GM21786 (cell line): ENCODE measurements at regions not wholly inside any gene's neighbourhood (a gene's known extent, or its start where the extent isn't known, plus 50 kb on each side); places are given as distances from the start of the nearest gene placed in this dataset.
"Not testable (repeated sequence)": the region's sequence is repeated elsewhere in the genome, so short reads cannot be mapped to it uniquely, and the experiment has no call there.

Experiments used
- ATAC-seq: cut with Tn5 transposase; IDR thresholded peaks from one replicate; pipeline ENCODE4 v1.9.1; 2021; ENCODE audit not compliant: unreplicated experiment

DNA sequence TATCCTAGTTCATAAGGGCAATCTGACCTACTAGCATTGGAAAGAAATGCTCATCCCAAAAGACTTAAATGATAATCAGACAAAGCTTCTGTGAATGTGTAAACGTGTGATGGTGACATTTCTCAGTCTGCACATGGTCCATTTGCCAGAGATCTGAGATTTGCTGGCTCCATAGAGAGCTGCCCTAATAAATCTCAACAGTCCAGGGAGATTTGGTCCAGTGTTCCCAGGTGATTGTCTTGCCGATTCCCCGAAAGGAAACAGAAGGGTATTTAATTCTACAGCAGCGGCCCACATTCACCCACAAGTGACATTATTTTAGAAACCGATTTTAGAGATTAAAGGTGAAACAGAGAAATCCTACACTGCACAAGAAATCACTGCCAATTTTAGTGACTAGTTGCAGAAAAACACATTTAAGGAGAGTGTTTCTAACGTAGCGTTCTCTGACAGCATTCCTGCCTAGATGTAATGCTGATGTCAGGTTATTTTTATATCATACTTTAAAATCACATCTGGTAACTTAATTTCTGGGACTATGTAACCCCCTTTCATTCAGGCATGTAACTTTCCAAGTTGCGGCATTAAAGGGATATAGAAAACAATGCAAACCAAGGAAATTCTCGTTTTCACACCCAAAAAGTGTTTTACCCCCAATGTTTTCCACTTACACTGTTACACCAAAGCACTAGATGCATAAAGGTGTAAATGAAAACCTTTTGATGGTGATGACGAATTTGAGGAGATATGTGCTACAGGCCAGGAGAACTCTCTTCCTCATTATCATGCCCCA, 231.9 kb upstream of the FN1 start:
- no peak for ATAC-seq

DNA sequence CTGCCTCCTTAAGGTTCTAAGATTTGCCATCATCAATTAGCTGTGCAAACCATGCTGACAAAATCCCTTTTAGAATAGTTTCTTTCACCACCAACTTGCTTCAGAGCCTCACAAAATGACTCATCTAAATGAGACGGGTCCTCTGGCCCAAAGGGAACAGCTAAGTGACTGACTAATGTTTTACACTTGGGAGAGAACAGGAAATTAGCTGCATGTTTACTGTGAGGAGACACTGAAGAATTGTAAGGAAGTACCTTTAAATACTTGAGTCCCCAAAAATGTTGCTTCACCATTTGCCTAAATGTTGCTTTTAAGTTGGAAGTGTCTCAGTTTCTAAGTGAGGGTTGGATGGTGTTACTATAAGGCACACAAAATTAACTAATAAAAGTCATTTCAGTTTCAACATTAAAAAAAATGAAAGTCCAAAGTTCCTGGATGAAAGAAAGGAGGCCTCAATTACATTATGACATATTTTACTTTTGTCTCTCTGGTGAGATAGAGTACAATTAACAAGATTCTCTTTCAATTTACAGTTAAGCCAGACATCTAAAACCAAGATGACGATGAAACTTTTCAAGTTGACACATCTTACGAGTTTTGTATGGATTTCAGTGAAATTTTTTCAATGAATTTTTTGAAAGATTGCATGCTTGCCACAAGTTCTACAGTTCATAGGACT, 229.1 kb upstream of the FN1 start:
- peak; percentile 91 for ATAC-seq

DNA sequence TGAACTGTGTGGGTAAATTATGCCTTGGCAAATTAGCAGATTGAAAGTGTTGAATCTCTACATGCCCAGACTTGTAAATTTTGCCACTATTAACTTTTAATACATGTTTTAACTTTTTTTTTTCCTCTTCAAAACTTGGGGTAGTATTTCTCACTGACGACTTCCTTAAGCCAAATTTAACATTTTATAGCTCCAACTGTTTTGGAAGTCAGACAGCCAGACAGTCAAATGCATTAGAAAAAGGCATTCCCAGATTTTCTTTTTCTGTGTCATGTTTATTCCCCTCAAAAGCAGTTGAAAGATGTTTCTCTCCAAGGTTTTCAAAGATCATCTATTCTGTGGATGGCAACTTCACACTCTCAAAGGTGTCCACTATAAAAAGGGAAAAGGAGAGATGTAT, 226.8 kb upstream of the FN1 start:
- ATAC-seq, result no peak

DNA sequence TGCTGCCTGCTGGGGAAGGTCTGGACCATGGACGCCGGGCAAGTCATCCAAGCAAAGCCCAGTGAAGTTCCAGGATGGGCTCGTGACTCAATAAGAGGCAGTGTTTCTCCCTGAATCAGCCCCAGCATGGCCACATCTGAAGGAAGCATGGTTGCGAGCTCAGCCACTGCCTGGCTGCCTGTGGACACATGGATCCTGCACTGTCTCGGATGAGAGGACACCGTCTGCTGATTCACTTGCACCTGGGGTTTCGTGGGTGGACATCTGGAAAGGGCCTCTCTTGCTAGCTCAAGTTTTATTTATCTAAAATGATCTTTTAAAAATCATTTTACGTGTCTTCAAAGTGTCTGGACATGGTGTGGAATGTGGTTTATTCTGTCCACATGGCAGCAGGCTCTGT, 224.8 kb upstream of the FN1 start:
- ATAC-seq, result no peak

DNA sequence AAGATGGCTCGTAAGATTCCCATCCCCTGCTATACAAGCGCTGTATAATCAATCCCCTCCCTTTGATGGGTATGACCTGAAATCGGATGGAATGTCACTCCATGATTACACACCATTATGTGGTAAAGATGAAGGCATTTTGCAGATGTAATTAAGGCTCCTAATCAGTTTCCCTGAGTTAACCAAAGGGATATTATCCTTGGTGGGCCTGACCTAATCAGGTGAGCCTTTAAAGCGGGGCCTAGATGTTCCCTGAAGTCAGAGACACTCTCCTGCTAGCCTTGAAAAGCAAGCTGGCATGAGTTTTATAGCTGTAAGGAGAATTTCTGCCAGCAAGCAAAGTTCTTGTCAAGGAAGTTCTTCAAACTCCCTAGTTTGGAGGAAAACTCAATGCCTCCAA, 223.8 kb upstream of the FN1 start:
- no peak for ATAC-seq

DNA sequence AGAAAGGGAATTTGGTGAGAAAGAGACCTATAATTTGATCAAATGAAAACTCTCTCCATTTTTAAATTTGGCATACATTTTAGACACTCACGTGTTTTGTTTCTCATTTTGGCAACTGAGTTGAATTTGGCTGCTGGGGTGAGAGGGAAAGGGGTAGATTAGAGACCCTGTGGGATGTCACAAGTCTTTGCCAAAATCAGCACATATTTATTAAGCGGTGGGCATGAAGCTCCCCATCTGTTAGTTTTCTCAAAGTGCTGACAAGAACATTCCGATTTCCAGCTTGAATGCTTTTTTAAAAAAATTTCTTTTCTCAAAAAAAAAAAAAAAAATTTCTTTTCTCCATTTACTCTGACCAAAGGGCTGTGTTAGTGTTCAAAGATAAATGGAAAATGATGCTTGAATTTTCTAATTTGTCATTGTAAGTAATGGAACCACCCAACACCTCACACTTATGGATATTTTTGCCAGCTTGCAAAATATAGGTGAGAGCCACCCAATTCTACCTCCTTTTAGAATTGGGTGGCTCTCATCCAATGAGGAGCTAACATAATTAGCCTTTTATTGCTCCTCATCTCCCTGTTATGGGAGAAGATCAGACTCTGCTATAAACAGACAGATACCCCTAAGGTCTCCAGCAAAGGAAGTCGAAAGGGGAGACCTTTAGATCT, 222.9 kb upstream of the FN1 start:
- ATAC-seq, result no peak

DNA sequence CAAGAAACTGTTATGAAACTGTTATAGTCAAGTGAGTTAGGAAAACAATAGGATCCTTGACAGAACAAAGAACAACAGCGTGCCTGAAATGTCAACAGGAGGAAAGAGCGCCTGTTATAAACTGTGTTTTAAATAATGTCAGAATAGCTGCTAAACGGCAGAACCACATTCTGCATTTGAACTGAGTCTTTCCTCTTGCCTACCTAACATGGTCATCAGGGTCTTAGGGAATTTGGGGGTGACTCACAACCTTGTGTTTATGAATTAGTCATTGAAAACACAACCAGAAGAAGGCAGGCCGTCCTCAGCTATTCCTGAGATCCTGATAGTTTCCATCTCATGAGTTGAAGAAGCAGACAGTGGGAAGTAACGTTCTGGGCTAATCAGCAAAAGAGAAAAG, 222.0 kb upstream of the FN1 start:
- no peak for ATAC-seq

DNA sequence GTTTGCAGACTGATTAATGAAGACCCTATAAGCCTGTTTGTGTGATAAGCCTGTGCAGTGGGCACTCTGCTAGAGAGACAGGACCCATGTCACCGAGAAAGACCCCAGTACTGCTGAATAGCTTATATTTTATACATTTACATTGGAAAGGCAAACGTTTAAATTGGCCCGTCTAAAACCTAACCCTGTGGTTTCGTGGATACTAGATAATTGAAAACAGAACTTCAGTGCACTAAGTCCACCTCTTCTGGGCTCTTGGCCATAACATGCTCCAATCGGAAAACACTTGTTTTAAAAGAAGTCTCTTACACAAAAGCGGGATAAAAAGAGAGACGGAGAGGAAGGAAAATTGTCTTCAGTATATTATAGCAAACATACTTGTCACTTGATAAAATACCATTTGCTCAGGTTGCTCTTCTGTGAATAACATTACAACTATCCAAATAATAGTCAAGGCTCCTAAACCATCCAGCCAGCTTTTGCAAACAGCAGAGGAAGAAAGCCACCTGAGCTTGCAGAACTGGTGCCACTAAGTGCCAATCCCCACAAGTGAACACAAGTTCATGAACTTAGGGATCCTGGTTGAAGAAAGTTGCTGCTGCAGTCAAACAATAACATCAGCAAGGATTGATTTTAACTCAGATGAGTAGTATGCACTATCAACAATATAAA, 218.4 kb upstream of the FN1 start:
- ATAC-seq, result no peak

DNA sequence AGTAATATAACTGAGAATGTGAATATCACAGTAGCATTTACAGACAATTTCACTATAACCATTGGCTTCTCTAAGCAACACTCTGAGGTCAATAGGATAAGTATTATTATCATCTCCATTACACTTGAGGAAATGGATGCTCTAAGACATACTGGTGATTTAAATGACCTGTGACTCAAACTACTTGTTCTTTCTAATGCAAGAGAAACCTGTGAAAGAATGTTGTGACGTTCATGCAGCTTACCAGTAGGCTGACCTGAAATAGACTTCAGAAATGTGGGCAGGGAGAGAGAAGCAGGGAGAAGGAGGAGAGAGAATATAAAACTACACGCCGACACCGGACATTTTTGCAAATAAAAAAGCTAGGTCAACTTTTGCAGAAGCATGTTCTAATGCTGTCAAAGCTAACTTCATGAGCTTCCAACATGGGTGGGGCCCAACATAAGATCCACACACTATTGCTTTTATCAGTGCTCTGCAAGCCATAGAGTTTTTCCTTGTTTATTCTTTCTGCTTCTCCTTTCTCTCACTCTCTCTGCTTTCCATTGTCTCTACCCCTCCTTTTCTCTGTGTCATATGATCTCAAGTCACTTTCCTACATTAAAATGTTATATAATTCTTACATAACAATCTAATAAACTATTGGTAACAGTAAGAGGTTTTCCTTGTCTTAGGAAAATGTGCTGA, 217.6 kb upstream of the FN1 start:
- ATAC-seq, result no peak

DNA sequence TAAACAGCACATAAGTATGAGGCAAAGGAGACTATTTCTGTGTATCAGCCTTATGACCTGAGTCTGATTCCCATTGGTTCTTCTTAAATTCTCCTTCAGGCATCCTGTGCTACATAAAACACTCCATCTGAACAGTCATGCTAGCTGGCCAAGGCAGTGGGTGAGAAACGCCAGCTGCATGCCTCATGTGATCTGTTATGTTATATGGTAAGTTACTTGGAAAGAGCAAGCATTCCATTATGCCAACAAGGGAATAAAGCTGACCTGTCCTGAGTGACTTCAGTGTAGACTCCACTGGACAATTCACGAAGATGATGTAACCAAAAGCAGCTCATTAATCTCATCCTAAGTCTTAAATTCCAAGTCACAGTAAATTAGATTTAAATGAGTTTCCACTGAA, 216.5 kb upstream of the FN1 start:
- no peak for ATAC-seq

DNA sequence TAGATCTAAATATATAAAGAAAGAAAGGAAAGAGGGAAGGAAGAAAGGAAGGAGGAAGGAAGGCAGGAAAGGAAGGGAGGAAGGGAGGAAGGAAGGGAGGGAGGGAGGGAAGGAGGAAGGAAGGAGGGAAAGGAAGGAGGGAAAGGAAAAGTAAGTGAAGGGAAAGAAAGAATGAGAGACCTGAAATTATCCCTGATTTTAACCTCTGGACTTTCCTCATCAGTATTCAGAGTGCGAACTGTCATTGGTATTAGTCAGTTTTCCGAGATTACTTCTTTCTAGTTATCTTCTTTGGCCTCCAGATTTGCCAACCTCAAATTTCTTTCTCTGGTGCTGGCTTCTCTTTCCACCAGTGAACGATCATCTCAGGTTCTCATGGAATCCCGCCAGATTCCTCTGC, 215.5 kb upstream of the FN1 start:
- no peak for ATAC-seq

DNA sequence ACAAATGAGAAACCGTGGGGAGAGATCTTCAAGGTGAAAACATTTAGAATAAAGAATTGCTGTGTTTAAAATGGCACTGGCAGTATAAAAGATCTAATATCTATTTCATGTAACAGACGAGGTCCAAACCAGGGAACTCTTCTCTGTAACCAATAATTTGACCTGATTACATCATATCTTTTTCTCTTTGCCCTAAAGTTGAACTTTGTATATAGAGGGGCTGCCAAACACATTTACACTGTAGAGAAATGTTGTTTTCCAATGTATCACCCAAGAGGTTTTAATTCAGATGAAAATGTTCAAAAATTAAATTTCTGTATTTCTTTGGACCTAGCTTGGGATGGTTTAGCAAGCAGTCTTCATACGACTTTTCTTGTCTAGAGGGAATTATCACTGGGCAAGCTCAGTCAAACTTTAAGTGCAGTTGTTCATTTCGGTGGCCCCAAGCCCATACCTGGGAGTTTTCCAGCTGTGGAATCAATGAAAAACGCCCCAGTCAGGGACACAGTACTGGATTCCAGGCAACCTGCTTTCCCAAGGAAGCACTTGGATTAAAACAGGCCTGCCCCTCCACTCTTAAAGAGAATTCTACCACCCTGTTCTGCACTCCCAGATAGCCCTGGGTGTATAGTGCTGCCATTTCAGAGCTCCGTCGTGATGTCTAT, 208.5 kb upstream of the FN1 start:
- ATAC-seq, result no peak

DNA sequence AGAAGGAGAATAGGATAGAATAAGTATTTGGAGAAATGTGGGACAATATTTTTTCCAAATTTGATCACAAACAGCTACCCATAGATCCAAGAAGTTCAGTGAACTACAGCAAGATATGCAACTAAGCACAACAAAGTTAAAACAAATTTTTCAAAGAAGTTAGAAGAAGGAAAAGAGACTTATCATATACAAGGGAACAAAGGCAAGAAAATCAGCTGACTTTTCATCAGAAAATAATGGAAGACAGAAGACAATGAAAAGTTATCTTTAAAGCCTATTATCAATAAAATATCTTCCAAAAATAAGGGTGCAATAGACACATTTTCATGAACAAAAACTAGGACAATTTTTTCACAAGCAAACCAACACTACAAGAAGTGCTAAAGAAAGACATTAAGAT, 202.8 kb upstream of the FN1 start:
- no peak for ATAC-seq

DNA sequence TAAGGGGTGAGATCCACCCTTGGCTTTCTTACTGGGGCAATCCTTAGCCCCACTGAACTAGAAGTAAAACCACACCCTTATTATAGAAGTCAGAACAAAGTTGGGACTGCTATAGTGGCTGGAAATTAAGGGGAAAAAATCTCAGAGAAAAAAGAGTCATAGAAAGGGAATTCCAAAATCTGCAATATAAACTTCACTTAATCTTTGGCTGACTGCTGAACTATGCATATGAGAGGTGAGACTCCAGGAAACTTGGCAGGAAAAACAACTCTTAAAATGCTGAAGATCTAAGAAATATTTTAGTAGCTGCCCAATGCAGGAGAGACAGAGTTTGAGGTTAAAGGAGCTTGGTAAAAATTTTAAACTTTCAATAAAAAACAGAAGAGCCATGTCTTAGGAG, 201.8 kb upstream of the FN1 start:
- no peak for ATAC-seq

DNA sequence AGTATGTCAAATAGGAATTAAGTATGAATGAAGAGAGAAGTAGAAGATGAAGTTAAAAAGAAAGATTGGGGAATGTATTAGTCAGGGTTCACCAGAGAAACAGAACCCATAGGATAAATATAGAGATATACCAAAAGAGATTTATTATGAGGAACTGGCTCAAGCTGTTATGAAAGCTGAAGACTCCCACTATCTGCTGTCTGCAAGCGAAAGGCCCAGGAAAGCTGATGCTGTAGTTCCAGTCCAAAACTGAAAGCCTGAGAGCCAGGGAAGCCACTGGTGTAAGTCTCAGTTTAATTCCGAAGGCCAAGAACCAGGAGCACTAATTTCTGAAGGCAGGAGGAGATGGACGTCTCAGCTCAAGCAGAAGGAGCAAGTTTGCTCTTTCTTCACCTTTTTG, 200.9 kb upstream of the FN1 start:
- ATAC-seq, result no peak

DNA sequence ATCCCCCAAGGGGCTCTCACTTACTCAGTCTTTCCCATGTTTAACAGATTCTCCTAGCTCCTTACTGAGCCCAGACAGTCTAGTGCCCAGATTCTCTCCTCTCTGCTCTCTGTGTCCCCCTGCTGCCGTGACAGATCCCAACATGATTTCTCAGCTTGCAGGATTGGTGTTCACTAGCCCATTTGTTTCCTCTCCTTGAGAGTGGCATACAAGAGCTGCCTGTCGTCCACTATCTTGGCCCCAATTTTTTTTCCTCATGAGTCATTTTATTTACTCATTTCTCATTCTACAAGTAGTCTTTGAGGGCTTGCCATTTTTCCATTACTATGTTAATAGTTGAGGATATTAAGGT, 199.9 kb upstream of the FN1 start:
- no peak for ATAC-seq

DNA sequence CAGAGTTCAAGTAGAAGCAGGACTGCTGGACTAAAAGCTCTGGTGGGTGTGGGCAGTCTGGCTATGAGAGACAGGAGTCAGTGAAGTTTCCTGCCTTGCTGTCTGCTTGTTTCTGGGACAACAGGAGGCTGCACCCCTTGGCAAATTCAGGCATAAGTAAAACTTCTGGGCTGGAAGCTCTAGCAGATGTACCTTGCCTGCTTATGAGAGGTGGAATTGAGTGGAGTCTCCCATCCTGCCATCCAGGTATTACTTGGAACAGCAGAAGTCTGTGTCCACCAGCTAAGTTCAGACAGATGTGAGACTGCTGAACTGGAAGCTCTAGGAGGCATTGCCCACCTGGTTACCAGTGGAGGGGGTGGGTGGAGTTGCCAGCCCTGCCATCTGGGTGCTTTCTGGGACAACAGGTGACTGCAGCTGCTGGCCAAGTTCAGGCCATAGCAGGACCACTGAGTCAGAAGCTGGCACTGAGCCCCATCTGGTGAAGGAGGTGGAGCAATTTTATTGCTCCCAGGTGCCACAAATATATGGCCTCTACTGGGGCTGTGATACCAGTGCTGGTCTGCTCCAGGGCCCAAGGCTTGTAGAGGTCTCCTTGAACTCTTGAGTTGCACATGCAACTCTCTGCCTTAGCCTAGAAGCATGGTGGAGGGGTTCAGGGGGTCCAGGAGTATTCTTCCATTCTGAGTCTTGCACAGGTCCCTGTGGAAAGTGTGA, 199.4 kb upstream of the FN1 start:
- no peak for ATAC-seq

DNA sequence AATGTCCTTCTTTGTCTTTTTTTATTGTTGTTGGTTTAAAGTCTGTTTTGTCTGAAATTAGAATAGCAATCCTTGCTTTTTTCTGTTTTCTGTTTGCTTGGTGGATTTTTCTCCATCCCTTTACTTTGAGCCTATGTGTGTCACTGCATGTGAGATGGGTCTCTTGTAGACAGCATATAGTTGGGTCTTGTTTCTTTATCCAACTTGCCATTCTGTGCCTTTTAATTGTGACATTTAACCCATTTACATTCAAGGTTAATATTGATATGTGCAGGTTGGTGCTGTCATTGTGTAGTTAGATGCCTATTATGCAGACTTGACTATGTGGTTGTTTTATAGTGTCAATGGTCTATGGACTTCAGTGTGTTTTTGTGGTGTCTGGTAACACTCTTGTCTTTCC, 197.5 kb upstream of the FN1 start:
- no peak for ATAC-seq

DNA sequence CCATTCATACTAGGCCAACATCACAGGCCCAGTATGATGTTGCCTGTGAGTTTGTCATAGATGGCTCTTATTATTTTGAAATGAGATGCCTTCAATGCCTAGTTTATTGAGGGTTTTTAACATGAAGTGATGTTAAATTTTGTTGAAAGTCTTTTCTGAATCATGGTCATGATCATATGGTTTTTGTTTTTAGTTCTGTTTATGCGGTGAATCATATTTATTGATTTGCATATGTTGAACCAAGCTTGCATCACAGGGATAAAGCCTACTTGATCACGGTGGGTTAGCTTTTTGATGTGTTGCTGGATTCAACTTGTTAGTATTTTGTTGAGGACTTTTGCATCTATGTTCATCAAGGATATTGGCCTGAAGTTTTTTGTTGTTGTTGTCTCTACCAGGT, 195.8 kb upstream of the FN1 start:
- no peak for ATAC-seq

DNA sequence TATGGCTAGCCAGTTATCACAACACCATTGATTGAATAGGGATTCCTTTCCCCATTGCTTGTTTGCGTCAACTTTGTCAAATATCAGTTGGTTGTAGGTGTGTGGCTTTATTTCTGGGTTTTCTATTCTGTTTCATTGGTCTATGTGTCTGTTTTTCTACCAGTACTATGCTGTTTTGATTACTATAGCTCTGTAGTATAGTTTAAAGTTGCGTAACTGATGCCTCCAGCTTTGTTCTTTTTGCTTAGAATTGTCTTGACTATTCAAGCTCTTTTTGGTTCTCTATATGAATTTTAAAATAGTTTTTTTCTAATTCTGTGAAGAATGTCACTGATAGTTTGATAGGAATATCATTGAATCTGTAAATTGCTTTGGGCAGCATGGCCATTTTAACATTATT, 194.9 kb upstream of the FN1 start:
- ATAC-seq, result not testable (repeated sequence)
